NB4 (cell line): ENCODE measurements at regions not wholly inside any gene's neighbourhood (a gene's known extent, or its start where the extent isn't known, plus 50 kb on each side); places are given as distances from the start of the nearest gene placed in this dataset.

Experiments
- CTCF ChIP-seq: IDR thresholded peaks from one replicate; pipeline ENCODE4 v1.5.1; 2012; ENCODE audit warnings: low read depth, low read length
- MYC ChIP-seq: IDR thresholded peaks from 2 replicates; pipeline ENCODE4 v1.6.1; 2011; ENCODE audit warnings: low read depth, low read length
- POLR2A ChIP-seq: IDR thresholded peaks from 2 replicates; pipeline ENCODE4 v1.6.1; 2011; ENCODE audit warnings: mild to moderate bottlenecking; ENCODE audit not compliant: insufficient read length; ENCODE audit errors: extremely low read depth

GRCh38 chr10:78129211-78129610, 95.5 kb downstream of the RPS24 start:
- TF ChIP-seq CTCF (no peak), POLR2A (no peak), MYC (no peak)
